Fibroblast of lung (primary cell): ENCODE measurements at regions not wholly inside any gene's neighbourhood (a gene's known extent, or its start where the extent isn't known, plus 50 kb on each side); places are given as distances from the start of the nearest gene placed in this dataset.

ENCODE experiments used
- DNase-seq, 2 donors: peaks; one replicate each; pipeline versions ENCODE4 v3.0.0 to v3.0.0-alpha.2; 2010; ENCODE audit warnings: low read depth in 2 of 2
- H2AFZ ChIP-seq: 2 replicates; pipeline ENCODE4 v1.5.1; 2012; ENCODE audit warnings: low read length, control low read depth, inconsistent platforms
- H3K27ac ChIP-seq: 2 replicates; pipeline ENCODE4 v1.5.1; 2011; ENCODE audit warnings: low read length, control low read depth; ENCODE audit not compliant: insufficient read depth
- H3K27me3 ChIP-seq: 2 replicates; pipeline ENCODE4 v1.5.1; 2011; ENCODE audit warnings: mild to moderate bottlenecking, low read length; ENCODE audit not compliant: control insufficient read depth, insufficient read depth
- H3K36me3 ChIP-seq: 2 replicates; pipeline ENCODE4 v1.5.1; 2011; ENCODE audit warnings: low read length; ENCODE audit not compliant: control insufficient read depth, insufficient read depth
- H3K4me1 ChIP-seq: 2 replicates; pipeline ENCODE4 v1.5.1; 2011; ENCODE audit warnings: low read length; ENCODE audit not compliant: control insufficient read depth, insufficient read depth; ENCODE audit errors: extremely low read depth
- H3K4me2 ChIP-seq: 2 replicates; pipeline ENCODE4 v1.5.1; 2011; ENCODE audit warnings: low read length, control low read depth; ENCODE audit not compliant: insufficient read depth; ENCODE audit errors: extremely low read depth
- H3K4me3 ChIP-seq, 4 experiments: fragments of 200-600 bp in 1 of 4; sonication (generic) in 1 of 4; replicated peaks in 1 of 4; 2 replicates each; pipeline ENCODE4 v1.5.1; 2011 to 2016; ENCODE audit warnings: low read length in 4 of 4, low read depth in 3 of 4, mild to moderate bottlenecking in 3 of 4, control low read depth in 2 of 4, inconsistent platforms in 1 of 4, mixed read lengths in 1 of 4; ENCODE audit not compliant: insufficient read depth in 1 of 4; ENCODE audit errors: control extremely low read depth in 1 of 4
- H3K79me2 ChIP-seq: 2 replicates; pipeline ENCODE4 v1.5.1; 2012; ENCODE audit warnings: mild to moderate bottlenecking, low read length, inconsistent platforms; ENCODE audit not compliant: control insufficient read depth, insufficient read depth
- H3K9ac ChIP-seq: 2 replicates; pipeline ENCODE4 v1.5.1; 2011; ENCODE audit warnings: mild to moderate bottlenecking, low read length, control low read depth; ENCODE audit not compliant: insufficient read depth
- H3K9me3 ChIP-seq: 2 replicates; pipeline ENCODE4 v1.5.1; 2012; ENCODE audit warnings: low read depth, low read length; ENCODE audit not compliant: control insufficient read depth, insufficient read depth
- H4K20me1 ChIP-seq: 2 replicates; pipeline ENCODE4 v1.5.1; 2011; ENCODE audit warnings: low read length; ENCODE audit not compliant: control insufficient read depth, insufficient read depth; ENCODE audit errors: extremely low read depth
- CTCF ChIP-seq, 2 donors: IDR thresholded peaks in 1 of 2; conservative IDR thresholded peaks in 1 of 2; 1 replicate in 1 of 2; 2 replicates in 1 of 2; pipeline ENCODE4 v1.5.1; 2011 to 2012; ENCODE audit warnings: low read length in 2 of 2, control low read depth in 1 of 2, inconsistent platforms in 1 of 2, low read depth in 1 of 2, mild to moderate bottlenecking in 1 of 2
- EZH2 ChIP-seq: IDR thresholded peaks from 2 replicates; pipeline ENCODE4 v1.5.1; 2012; ENCODE audit warnings: low read length, control low read depth, mild to moderate bottlenecking; ENCODE audit errors: missing control alignments

- Histone ChIP-seq H3K4me1 (no peaks in the 10 kb centered on the region), H3K9ac (no peak overlapping the region), H3K27me3 (no peaks in the 10 kb centered on the region), H3K27ac (no peak overlapping the region), H2AFZ (no peak overlapping the region), H4K20me1 (no peaks in the 10 kb centered on the region), H3K4me2 (no peak overlapping the region), H3K79me2 (no peaks in the 10 kb centered on the region), H3K36me3 (no peaks in the 10 kb centered on the region), H3K4me3 (no peak overlapping the region), H3K9me3 (no peaks in the 10 kb centered on the region)
- TF ChIP-seq EZH2 (no peak), CTCF (conservative IDR thresholded peaks at IDR 0.05 in 1 of 2, IDR thresholded peaks at IDR 0.05 in 1 of 2; ENCODE audit: low read depth in 1 of 2, low read length in 2 of 2) (no peak)
- no peak for DNase-seq
These were observed 116.4 kb downstream of the LARP7 start for GRCh38 chr4:112753333-112753732.

GRCh38 chr4:112759313-112759712, 122.4 kb downstream of the LARP7 start:
- no peak for DNase-seq
- Histone ChIP-seq H3K9me3 (no peaks in the 10 kb centered on the region), H3K27ac (no peak overlapping the region), H3K9ac (no peak overlapping the region), H2AFZ (no peak overlapping the region), H3K79me2 (no peaks in the 10 kb centered on the region), H3K4me3 (no peak overlapping the region), H3K4me2 (no peak overlapping the region), H4K20me1 (no peaks in the 10 kb centered on the region), H3K27me3 (no peaks in the 10 kb centered on the region), H3K4me1 (no peaks in the 10 kb centered on the region), H3K36me3 (no peaks in the 10 kb centered on the region)
- TF ChIP-seq CTCF (conservative IDR thresholded peaks at IDR 0.05 in 1 of 2, IDR thresholded peaks at IDR 0.05 in 1 of 2; ENCODE audit: low read depth in 1 of 2, low read length in 2 of 2) (no peak), EZH2 (no peak)

GRCh38 chr4:112765317-112765974, 128.5 kb downstream of the LARP7 start:
- Histone ChIP-seq H3K27ac (no peak overlapping the region), H3K4me2 (no peak overlapping the region), H2AFZ (no peak overlapping the region), H3K9me3 (no peaks in the 10 kb centered on the region), H3K79me2 (no peaks in the 10 kb centered on the region), H3K36me3 (no peaks in the 10 kb centered on the region), H3K4me3 (no peak overlapping the region), H3K9ac (no peak overlapping the region), H3K4me1 (no peaks in the 10 kb centered on the region), H3K27me3 (no peaks in the 10 kb centered on the region), H4K20me1 (no peaks in the 10 kb centered on the region)
- peak; percentile 12 to 13 for DNase-seq
- no peak for TF ChIP-seq EZH2
- TF ChIP-seq CTCF (conservative IDR thresholded peaks at IDR 0.05 in 1 of 2, IDR thresholded peaks at IDR 0.05 in 1 of 2; ENCODE audit: low read depth in 1 of 2, low read length in 2 of 2) = peak; percentile 36 to 51
